Heart right ventricle (tissue), 16 donors: ENCODE measurements at regions not wholly inside any gene's neighbourhood (a gene's known extent, or its start where the extent isn't known, plus 50 kb on each side); places are given as distances from the start of the nearest gene placed in this dataset.

ENCODE experiments used
- ATAC-seq, 8 donors: fragments of 200-7000 bp; cut with Tn5 transposase; one replicate each; pipeline ENCODE4 v1.9.1; 2020; ENCODE audit warnings: mild to moderate bottlenecking in 8 of 8, moderate library complexity in 8 of 8, moderate number of reproducible peaks in 1 of 8
- DNase-seq, 2 donors: peaks; one replicate each; pipeline ENCODE4 v3.0.0-alpha.2; 2020
- H3K27ac ChIP-seq, 10 donors: fragments of 200-600 bp; sonication (generic) in 2 of 10; one replicate each; pipeline versions ENCODE4 v1.5.0 to v1.8.0; 2020 to 2022; ENCODE audit warnings: mild to moderate bottlenecking in 3 of 10
- H3K27me3 ChIP-seq, 7 donors: fragments of 200-600 bp; one replicate each; pipeline ENCODE4 v1.8.0; 2021 to 2022; ENCODE audit warnings: mild to moderate bottlenecking in 2 of 7
- H3K36me3 ChIP-seq, 9 donors: fragments of 200-600 bp; sonication (generic) in 1 of 9; one replicate each; pipeline versions ENCODE4 v1.5.0 to v1.8.0; 2020 to 2022; ENCODE audit warnings: mild to moderate bottlenecking in 2 of 9
- H3K4me1 ChIP-seq, 9 donors: fragments of 200-600 bp; sonication (generic) in 1 of 9; one replicate each; pipeline versions ENCODE4 v1.5.0 to v1.8.0; 2020 to 2022; ENCODE audit warnings: mild to moderate bottlenecking in 4 of 9
- H3K4me3 ChIP-seq, 10 donors: fragments of 200-600 bp; sonication (generic) in 2 of 10; one replicate each; pipeline versions ENCODE4 v1.5.0 to v1.8.0; 2020 to 2022; ENCODE audit warnings: mild to moderate bottlenecking in 7 of 10, moderate library complexity in 2 of 10
- H3K9me3 ChIP-seq, 11 donors: fragments of 200-600 bp in 10 of 11; sonication (generic) in 2 of 11; one replicate each; pipeline versions ENCODE4 v1.5.0 to v1.8.0; 2013 to 2022; ENCODE audit warnings: mild to moderate bottlenecking in 2 of 11, control low read depth in 1 of 11, moderate library complexity in 1 of 11
- WGBS, 2 donors: extraction: QIAGEN DNeasy Blood & Tissue Kit; methylation state at CpG; one replicate each; pipeline ENCODE4 v1.1.7; 2013; ENCODE audit warnings: inconsistent platforms in 1 of 2; 5-methylcytosine and 5-hydroxymethylcytosine counted together
- intact Hi-C, 10 donors: fragments of 100-400 bp; cut with DNase I; formaldehyde crosslinking; loops; one replicate each; pipeline versions ENCODE4 v1.11.1 to v1.14.2; 2022
- TF ChIP-seq, protein P1 (sequence below), 9 donors: fragments of 200-600 bp; sonication (generic) in 2 of 9; IDR thresholded peaks; one replicate each; pipeline versions ENCODE4 v1.5.0 to v1.8.0; 2021 to 2022; ENCODE audit warnings: antibody characterized with exemption in 9 of 9, mild to moderate bottlenecking in 5 of 9, moderate library complexity in 1 of 9
- donor health status: Arrhythmogenic right ventricular cardiomyopathy.
- donor health status: ischemic (EF 13 %, LVEDD 7.1; RV severe dilation, severe dysfunction).
- donor health status: healthy with polysubstance abuse.
- donor health status: DM: no; HTN: yes; CAD: no.
- donor health status: DM: no; HTN: no; CAD: no.
- donor health status: ischemic (EF 25% LVEDD 6.9; RV normal size, moderate dysfunction).
- donor health status: ischemic (EF 25% LVEDD 5.7; RV mildly dilated, moderate dysfunction).
- donor health status: healthy.
- donor health status: DM: yes; HTN: yes; CAD: no.
- donor health status: Ischemic cardiomyopathy.
- donor health status: ischemic (EF 35%, LVEDD 5.7; RV mildly dilated, moderate dysfunction).
- donor health status: nonischemic (EF 11% LVEDD 7.7; RV severe dilation, severe dysfunction).
- donor health status: DM: yes; HTN: yes; CAD: no.
- donor health status: PGD.
- donor health status: ischemic (EF 29% LVEDD 5.4; RV normal size, mild dysfunction).
- donor health status: nonischemic (EF 23%, LVEDD 6.1; RV moderate dilation, normal function).

- 76 to 79% methylated on average over 3 of the region's 3 CpGs for WGBS, 2 donors
- H3K36me3 ChIP-seq, result no peaks in the 10 kb centered on the region
- no peak overlapping the region for H3K4me3 ChIP-seq
- DNase-seq, result no peak
- ATAC-seq, result no peak
- H3K4me1 ChIP-seq, result no peaks in the 10 kb centered on the region
- H3K9me3 ChIP-seq, result peaks cover 0 to 5% (median 0%) of the 10 kb centered on the region in 11 donors
- peaks cover 0 to 21% (median 11%) of the 10 kb centered on the region in 7 donors for H3K27me3 ChIP-seq
- intact Hi-C loops, result no loop called here
- TF ChIP-seq, protein P1, sequence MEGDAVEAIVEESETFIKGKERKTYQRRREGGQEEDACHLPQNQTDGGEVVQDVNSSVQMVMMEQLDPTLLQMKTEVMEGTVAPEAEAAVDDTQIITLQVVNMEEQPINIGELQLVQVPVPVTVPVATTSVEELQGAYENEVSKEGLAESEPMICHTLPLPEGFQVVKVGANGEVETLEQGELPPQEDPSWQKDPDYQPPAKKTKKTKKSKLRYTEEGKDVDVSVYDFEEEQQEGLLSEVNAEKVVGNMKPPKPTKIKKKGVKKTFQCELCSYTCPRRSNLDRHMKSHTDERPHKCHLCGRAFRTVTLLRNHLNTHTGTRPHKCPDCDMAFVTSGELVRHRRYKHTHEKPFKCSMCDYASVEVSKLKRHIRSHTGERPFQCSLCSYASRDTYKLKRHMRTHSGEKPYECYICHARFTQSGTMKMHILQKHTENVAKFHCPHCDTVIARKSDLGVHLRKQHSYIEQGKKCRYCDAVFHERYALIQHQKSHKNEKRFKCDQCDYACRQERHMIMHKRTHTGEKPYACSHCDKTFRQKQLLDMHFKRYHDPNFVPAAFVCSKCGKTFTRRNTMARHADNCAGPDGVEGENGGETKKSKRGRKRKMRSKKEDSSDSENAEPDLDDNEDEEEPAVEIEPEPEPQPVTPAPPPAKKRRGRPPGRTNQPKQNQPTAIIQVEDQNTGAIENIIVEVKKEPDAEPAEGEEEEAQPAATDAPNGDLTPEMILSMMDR (IDR thresholded peaks at IDR 0.05), result no peak
- H3K27ac ChIP-seq, result no peak overlapping the region
Observed at GRCh38 chr20:4585104-4585753, 101.0 kb upstream of the PRNP start.

DNA sequence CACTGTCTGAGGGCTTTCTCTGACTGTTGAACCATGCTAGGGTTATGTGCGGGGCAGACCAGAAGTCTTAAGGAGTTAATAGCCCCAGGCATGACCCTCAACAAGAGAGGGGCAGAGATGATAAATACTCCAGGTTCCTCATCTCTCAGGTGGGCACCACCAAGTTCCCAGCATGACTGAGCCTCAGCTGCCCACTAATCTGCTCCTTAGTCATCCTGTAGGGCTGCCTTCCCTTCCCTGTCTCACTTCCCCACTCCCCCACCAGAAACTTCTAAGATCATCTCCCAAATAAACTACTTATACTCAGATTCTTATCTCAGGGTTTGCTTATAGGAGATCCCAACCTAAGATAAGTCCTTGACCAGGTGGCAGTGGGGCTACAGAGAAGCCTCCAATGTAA is 101.7 kb upstream of the PRNP start:
- no peaks in the 10 kb centered on the region for H3K36me3 ChIP-seq
- peaks cover 0 to 5% (median 0%) of the 10 kb centered on the region in 11 donors for H3K9me3 ChIP-seq
- intact Hi-C loops, result loop anchor here in 1 of 10 donors (5.0 kb wide), 1 partner anchor 342 kb away; no protein-coding TSS in a partner anchor
- H3K27ac ChIP-seq, result no peak overlapping the region
- WGBS, 2 donors, result 100% methylated on average over 1 of the region's 1 CpG
- no peak overlapping the region for H3K4me3 ChIP-seq
- TF ChIP-seq, protein P1 (IDR thresholded peaks at IDR 0.05), result no peak
- H3K4me1 ChIP-seq, result no peaks in the 10 kb centered on the region
- no peak for DNase-seq
- H3K27me3 ChIP-seq, result peaks cover 0 to 21% (median 11%) of the 10 kb centered on the region in 7 donors
- ATAC-seq, result no peak

DNA sequence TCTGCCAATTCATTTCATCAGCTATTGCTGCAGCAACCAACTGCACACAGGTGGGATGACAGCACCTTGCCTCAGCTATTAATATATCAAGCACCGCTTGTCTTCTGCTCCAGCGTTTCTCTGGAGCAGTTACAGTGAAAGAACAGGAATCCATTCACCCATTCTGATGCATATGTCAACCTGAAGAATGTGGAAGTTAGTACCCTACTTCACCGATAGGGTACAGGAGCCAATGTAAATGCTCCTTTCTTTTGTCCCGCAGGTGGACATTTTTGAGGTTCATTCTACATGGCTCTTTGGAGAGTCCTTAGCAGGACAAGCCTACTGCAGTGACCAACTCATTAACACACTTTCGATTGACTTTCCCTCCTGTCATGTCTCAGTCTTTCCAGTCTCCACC is 104.4 kb upstream of the PRNP start:
- Histone ChIP-seq H3K27me3 (peaks cover 0 to 36% (median 13%) of the 10 kb centered on the region in 7 donors), H3K4me1 (no peaks in the 10 kb centered on the region), H3K9me3 (peaks cover 0 to 5% (median 0%) of the 10 kb centered on the region in 11 donors), H3K27ac (no peak overlapping the region), H3K36me3 (no peaks in the 10 kb centered on the region), H3K4me3 (no peak overlapping the region)
- WGBS, 2 donors, result 59 to 60% methylated on average over 5 of the region's 5 CpGs
- DNase-seq (no peak), ATAC-seq (no peak)
- intact Hi-C loops, result loop anchor here in 1 of 10 donors (5.0 kb wide), 1 partner anchor 340 kb away; no protein-coding TSS in a partner anchor
- TF ChIP-seq, protein P1 (IDR thresholded peaks at IDR 0.05), result no peak

DNA sequence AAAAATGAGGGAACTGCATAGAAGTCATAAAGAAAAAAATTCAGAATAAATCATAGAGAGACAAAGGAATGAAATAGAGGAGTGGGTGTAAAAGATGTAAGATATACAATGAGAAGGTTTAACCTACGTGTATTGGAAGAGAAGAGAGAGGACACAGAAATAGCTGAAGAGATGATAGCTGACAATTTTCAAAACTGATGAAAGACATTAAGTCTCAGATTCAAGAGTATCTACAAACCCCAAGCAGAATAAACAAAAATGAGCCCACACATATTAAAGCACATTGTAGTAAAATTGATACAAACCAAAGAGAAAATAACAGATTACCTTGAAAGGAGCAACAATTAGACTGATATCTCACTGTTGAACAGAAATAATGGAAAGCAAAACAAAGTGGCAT is 107.9 kb upstream of the PRNP start:
- Histone ChIP-seq H3K27me3 (peaks cover 0 to 63% (median 35%) of the 10 kb centered on the region in 7 donors), H3K4me3 (no peak overlapping the region), H3K4me1 (peaks cover 0 to 3% (median 0%) of the 10 kb centered on the region in 9 donors), H3K27ac (no peak overlapping the region), H3K36me3 (no peaks in the 10 kb centered on the region), H3K9me3 (no peaks in the 10 kb centered on the region)
- DNase-seq, result no peak
- no peak for ATAC-seq
- TF ChIP-seq, protein P1 (IDR thresholded peaks at IDR 0.05), result no peak
- intact Hi-C loops, result loop anchor here in 1 of 10 donors (5.0 kb wide), 1 partner anchor 446 kb away; no protein-coding TSS in a partner anchor
- WGBS, 2 donors, result 72 to 81% methylated on average over 1 of the region's 1 CpG
